Right lobe of liver (tissue), 6 donors: ENCODE measurements at regions not wholly inside any gene's neighbourhood (a gene's known extent, or its start where the extent isn't known, plus 50 kb on each side); places are given as distances from the start of the nearest gene placed in this dataset.

ENCODE experiments used
- ATAC-seq, 4 donors: fragments of 200-7000 bp; cut with Tn5 transposase; one replicate each; pipeline ENCODE4 v1.9.1; 2020; ENCODE audit warnings: mild to moderate bottlenecking in 4 of 4, moderate library complexity in 4 of 4
- DNase-seq, 3 donors: peaks; one replicate each; pipeline ENCODE4 v3.0.0-alpha.2; 2020
- H3K27ac ChIP-seq, 3 donors: fragments of 200-600 bp; one replicate each; pipeline ENCODE4 v1.8.0; 2022
- H3K27me3 ChIP-seq, 2 donors: fragments of 200-600 bp; one replicate each; pipeline ENCODE4 v1.8.0; 2022
- H3K36me3 ChIP-seq, 4 donors: fragments of 200-600 bp; sonication (generic) in 1 of 4; one replicate each; pipeline versions ENCODE4 v1.5.1 to v1.8.0; 2017 to 2022; ENCODE audit warnings: control low read depth in 1 of 4
- H3K4me1 ChIP-seq, 4 donors: fragments of 200-600 bp; sonication (generic) in 1 of 4; one replicate each; pipeline versions ENCODE4 v1.5.1 to v1.8.0; 2017 to 2022; ENCODE audit warnings: control low read depth in 1 of 4
- H3K4me3 ChIP-seq, 3 donors: fragments of 200-600 bp; one replicate each; pipeline ENCODE4 v1.8.0; 2022
- H3K9me3 ChIP-seq, 4 donors: fragments of 200-600 bp; sonication (generic) in 1 of 4; one replicate each; pipeline versions ENCODE4 v1.5.1 to v1.8.0; 2017 to 2022; ENCODE audit warnings: control low read depth in 1 of 4
- POLR2A ChIP-seq: fragments of 450-650 bp; IDR thresholded peaks from one replicate; pipeline ENCODE4 v1.6.1; 2017; ENCODE audit warnings: antibody characterized with exemption, mild to moderate bottlenecking
- WGBS: methylation state at CpG from one replicate; pipeline ENCODE4 v1.1.6; 2018; ENCODE audit warnings: low coverage, low lambda C conversion rate; ENCODE audit not compliant: insufficient coverage; ENCODE audit errors: missing lambda C conversion rate; 5-methylcytosine and 5-hydroxymethylcytosine counted together
- intact Hi-C, 2 donors: fragments of 100-400 bp; cut with DNase I; formaldehyde crosslinking; loops; one replicate each; pipeline versions ENCODE4 v1.11.2 to v1.14.1; 2022
- TF ChIP-seq, protein P1 (sequence below), 4 donors: fragments of 200-600 bp in 3 of 4; fragments of 450-650 bp in 1 of 4; IDR thresholded peaks; one replicate each; pipeline versions ENCODE4 v1.5.1 to v1.8.0; 2016 to 2022; ENCODE audit warnings: antibody characterized with exemption in 4 of 4, mild to moderate bottlenecking in 2 of 4
- donor health status: DM: no; HTN: yes; CAD: no.
- donor health status: DM: no; HTN: no; CAD: no.
- donor health status: DM: no; HTN: no; CAD: no.
- donor health status: DM: no; HTN: yes; CAD: no.
- donor health status: DM: no; HTN: yes; CAD: no.

- Histone ChIP-seq H3K4me1 (no peaks in the 10 kb centered on the region), H3K36me3 (no peaks in the 10 kb centered on the region), H3K27ac (no peak overlapping the region), H3K9me3 (no peaks in the 10 kb centered on the region), H3K27me3 (no peaks in the 10 kb centered on the region), H3K4me3 (no peak overlapping the region)
- intact Hi-C loops = no loop called here
- no peak for ATAC-seq
- TF ChIP-seq, protein P1, sequence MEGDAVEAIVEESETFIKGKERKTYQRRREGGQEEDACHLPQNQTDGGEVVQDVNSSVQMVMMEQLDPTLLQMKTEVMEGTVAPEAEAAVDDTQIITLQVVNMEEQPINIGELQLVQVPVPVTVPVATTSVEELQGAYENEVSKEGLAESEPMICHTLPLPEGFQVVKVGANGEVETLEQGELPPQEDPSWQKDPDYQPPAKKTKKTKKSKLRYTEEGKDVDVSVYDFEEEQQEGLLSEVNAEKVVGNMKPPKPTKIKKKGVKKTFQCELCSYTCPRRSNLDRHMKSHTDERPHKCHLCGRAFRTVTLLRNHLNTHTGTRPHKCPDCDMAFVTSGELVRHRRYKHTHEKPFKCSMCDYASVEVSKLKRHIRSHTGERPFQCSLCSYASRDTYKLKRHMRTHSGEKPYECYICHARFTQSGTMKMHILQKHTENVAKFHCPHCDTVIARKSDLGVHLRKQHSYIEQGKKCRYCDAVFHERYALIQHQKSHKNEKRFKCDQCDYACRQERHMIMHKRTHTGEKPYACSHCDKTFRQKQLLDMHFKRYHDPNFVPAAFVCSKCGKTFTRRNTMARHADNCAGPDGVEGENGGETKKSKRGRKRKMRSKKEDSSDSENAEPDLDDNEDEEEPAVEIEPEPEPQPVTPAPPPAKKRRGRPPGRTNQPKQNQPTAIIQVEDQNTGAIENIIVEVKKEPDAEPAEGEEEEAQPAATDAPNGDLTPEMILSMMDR (IDR thresholded peaks at IDR 0.05) = no peak
- no peak for TF ChIP-seq POLR2A
- DNase-seq = no peak
- 69% methylated on average over 8 of the region's 14 CpGs for WGBS
These were observed 1292.1 kb downstream of the TBC1D22A start for GRCh38 chr22:48054596-48054995.

DNA sequence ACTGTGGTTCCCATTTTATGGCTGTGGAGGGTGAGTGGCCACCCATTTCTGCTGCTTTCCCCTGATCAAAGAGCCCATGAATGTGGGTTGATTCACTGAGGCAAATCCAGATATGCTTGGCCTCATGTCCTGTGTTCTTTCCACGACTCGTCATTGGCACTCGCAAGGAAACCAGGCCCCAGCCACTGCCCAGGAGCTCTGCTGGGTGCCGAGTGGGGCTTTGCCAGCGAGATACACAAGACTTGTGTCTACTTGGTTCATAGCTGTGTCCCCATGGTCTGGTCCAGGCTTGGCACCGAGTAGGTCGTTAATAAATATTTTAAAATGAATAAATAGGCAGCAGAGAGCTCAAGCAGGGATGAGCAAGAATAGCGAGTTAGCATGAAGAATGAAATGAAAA lies 1291.5 kb downstream of the TBC1D22A start:
- H3K4me1 ChIP-seq = no peaks in the 10 kb centered on the region
- DNase-seq = no peak
- H3K27ac ChIP-seq = no peak overlapping the region
- WGBS = 55% methylated on average over 8 of the region's 8 CpGs
- H3K36me3 ChIP-seq = no peaks in the 10 kb centered on the region
- H3K4me3 ChIP-seq = no peak overlapping the region
- ATAC-seq = no peak
- TF ChIP-seq POLR2A = no peak
- TF ChIP-seq, protein P1 (IDR thresholded peaks at IDR 0.05) = no peak
- intact Hi-C loops = no loop called here
- H3K9me3 ChIP-seq = no peaks in the 10 kb centered on the region
- H3K27me3 ChIP-seq = no peaks in the 10 kb centered on the region

DNA sequence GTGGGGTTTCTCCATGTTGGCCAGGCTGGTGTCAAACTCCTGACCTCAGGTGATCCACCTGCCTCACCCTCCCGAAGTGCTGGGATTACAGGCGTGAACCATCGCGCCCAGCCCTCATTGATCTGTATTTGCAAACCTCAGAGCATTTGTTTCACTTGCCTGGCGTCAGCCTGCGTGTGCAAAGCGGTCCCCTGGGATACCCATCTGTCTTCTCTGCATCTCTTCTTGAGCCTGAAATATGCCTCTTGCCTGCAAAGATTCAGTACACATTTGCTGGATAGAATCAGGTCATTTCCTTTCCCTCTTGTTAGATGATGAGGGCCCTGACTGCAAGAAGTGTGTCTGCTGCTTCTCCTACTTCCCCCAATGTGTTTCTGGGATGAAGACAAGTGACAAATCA lies 1291.0 kb downstream of the TBC1D22A start:
- intact Hi-C loops = no loop called here

GRCh38 chr22:48052621-48052890 lies 1290.1 kb downstream of the TBC1D22A start:
- DNase-seq = no peak
- WGBS = 68% methylated on average over 5 of the region's 7 CpGs
- TF ChIP-seq, protein P1 (IDR thresholded peaks at IDR 0.05) = no peak
- no peak for TF ChIP-seq POLR2A
- Histone ChIP-seq H3K9me3 (no peaks in the 10 kb centered on the region), H3K27me3 (no peaks in the 10 kb centered on the region), H3K4me1 (no peaks in the 10 kb centered on the region), H3K36me3 (no peaks in the 10 kb centered on the region), H3K4me3 (no peak overlapping the region), H3K27ac (no peak overlapping the region)
- ATAC-seq = no peak
- intact Hi-C loops = no loop called here

More for the DNA sequence above, 1291.0 kb downstream of the TBC1D22A start:
- DNase-seq = no peak
- H3K4me1 ChIP-seq = no peaks in the 10 kb centered on the region
- no peak for TF ChIP-seq POLR2A
- TF ChIP-seq, protein P1 (IDR thresholded peaks at IDR 0.05) = no peak
- H3K27ac ChIP-seq = no peak overlapping the region
- H3K27me3 ChIP-seq = no peaks in the 10 kb centered on the region
- no peak for ATAC-seq
- H3K4me3 ChIP-seq = no peak overlapping the region
- 67% methylated on average over 7 of the region's 7 CpGs for WGBS
- H3K9me3 ChIP-seq = no peaks in the 10 kb centered on the region
- no peaks in the 10 kb centered on the region for H3K36me3 ChIP-seq
